HG02943 (cell line): ENCODE measurements at regions not wholly inside any gene's neighbourhood (a gene's known extent, or its start where the extent isn't known, plus 50 kb on each side); places are given as distances from the start of the nearest gene placed in this dataset.

Source experiments
- ATAC-seq: cut with Tn5 transposase; IDR thresholded peaks from one replicate; pipeline ENCODE4 v1.9.1; 2021; ENCODE audit warnings: mild to moderate bottlenecking, low read depth, moderate library complexity; ENCODE audit not compliant: unreplicated experiment

GRCh38 chr2:129860088-129860487, 119.4 kb upstream of the RAB6C start:
- no peak for ATAC-seq

GRCh38 chr2:129861666-129862288, 117.7 kb upstream of the RAB6C start:
- no peak for ATAC-seq

DNA sequence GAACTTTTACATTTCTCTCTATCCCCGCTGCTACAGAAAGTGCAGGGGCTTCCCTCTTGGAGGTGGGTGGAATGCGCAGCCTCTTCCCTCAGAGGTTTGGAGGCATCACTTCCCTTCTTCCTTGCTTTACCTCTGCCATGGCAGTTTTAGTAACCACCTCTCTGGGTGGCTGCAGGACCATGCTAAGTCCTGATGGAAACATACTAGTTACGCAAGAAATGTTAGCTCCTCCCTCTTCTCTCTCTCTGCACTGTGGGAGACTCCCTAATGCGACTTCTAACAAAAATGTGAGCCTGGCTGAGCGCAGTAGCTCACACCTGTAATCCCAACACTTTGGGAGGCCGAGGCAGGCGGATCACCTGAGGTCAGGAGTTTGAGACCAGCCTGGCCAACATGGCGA, 116.8 kb upstream of the RAB6C start:
- ATAC-seq: no peak

- no peak for ATAC-seq
Observed at GRCh38 chr2:129863350-129863749, 116.1 kb upstream of the RAB6C start.

- ATAC-seq: no peak
Observed at GRCh38 chr2:129864719-129865118, 114.7 kb upstream of the RAB6C start.

- no peak for ATAC-seq
Observed at GRCh38 chr2:129865976-129866375, 113.5 kb upstream of the RAB6C start.

DNA sequence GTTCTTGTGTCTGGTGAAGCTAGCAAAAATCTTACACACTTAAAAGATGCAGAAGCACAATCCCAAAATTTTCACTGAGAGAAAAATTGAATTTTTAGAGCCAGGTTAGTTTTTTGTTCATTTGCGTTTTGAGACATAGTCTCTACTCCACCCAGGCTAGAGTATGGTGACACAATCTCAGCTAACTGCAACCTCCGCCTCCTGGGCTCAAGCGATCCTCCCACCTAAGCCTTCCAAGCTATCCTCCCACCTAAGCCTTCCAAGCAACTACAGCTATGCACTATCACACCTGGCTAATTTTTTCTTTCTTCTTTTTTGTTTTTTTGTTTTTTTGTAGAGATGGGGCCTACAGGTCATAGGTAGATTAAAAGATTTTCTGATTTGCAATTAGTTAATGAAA, 113.1 kb upstream of the RAB6C start:
- ATAC-seq: no peak

- ATAC-seq: no peak
Observed at GRCh38 chr2:129868151-129868550, 111.3 kb upstream of the RAB6C start.

- no peak for ATAC-seq
Observed at GRCh38 chr2:129870685-129871241, 108.7 kb upstream of the RAB6C start.

GRCh38 chr2:129872446-129872845, 107.0 kb upstream of the RAB6C start:
- ATAC-seq: no peak

GRCh38 chr2:129876541-129876940, 102.9 kb upstream of the RAB6C start:
- ATAC-seq: no peak

- peak; percentile 69 for ATAC-seq
Observed at GRCh38 chr2:129877289-129877741, 102.2 kb upstream of the RAB6C start.

DNA sequence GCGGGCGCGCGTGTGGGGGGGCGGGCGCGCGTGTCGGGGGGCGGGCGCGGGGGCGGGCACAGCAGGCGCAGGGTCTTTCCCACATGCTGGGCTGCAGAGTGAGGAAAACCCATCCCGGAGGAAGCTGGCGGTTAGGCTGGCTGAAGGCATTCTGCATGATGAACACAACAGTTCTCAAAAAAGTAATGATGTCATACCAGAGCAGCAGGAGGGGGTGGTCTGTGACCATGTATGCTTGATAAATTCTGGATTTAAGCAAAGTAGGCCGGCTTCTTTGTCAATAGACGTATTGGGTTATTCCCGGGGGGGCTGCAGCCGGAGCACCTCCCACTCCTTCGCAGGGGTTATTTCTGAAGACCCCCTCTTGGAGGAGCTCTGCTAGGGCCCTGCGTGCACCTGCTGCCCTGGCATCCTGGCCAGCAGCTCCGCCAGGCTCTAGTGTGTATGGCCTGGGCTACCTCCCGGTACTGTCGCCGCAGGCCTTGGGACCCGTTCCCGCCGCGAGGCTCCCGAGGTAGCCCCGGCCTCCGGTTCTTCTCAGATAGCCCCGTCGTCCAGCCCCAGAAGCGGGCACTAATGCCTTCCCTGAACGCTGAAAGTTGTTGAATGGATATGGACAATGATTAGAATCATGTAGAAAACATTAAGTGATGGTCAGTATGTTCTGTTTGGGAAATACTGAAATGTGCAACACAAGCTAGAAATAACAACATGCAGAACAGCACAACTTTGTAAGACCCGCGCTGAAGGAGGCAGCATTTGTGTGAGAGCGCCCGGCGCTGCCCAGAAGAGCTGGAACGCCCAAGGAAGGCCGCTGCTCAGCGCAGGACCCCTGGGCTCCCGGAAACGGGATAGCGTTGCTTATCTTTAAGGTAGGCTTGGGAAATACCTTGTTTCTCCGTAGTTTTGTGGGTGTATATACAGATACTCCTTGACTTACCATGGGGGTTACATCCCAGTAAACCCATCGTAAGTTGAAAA, 101.4 kb upstream of the RAB6C start:
- ATAC-seq: peak; percentile 42

GRCh38 chr2:129879614-129880180, 99.8 kb upstream of the RAB6C start:
- ATAC-seq: no peak

DNA sequence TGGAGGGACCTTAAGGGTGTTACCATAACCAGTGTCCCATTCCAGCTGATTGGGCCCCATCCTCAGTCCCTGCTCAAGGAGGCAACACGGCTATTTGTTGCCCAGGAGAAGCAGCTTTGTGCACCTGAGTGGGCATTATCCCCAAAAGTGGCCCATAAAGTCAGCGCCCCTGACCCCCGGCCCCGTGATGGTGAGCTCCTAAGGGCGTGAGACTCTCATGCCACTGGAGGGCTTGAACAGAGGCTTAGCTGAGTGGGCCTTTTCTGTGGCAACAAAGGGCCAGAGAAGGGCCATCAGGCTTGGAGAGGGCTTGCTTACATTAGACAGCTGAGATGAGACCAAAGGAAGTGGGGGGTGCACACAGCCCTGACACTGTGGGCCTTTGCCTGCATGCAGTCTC, 99.2 kb upstream of the RAB6C start:
- ATAC-seq: no peak

DNA sequence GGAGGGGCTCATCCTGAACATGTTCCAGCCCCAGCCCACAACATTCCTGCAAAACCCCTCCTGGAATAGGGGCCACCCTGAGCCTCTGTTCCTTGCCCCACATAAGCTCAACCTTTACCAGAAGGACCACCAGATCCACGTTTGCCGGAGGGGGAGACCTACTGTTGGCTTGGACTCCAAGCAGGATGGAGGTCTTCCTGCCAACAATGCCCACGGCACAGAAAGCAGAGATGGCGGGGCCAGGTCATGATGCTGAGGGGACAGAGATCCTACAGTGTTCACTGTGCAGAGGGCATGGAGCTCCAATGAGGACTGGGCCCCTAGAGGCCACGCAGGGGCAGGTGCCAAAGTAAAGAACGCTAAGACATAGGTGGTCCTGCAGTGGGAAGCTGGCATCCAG, 98.5 kb upstream of the RAB6C start:
- ATAC-seq: no peak

DNA sequence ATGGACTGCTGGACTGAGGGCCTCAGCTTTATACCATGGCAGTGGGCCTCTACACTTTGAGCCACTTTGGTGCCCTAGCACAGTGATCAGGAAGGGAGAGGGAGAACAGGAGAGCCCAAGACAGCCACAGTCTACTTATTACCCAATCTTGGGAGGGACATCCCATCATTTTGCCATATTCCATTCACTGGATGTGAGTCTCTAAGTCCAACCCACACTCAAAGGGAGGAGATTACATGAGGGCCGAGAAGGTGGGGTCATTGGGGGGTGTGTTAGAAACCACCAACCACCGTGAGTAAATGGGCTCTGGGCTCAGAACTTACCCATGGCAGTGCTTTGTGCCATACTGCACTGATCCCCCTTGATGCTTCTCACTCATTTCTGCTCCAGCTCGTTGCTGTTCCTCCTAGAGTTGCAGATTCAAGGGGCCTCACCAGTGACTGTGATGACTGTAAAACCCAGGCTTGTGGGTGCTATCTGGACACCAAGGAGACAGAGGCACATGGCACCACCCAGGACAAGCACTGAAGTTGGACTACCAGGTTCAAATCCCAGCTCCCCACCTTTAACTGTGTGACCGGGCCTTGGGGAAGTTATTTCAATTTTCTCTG, 97.6 kb upstream of the RAB6C start:
- no peak for ATAC-seq

DNA sequence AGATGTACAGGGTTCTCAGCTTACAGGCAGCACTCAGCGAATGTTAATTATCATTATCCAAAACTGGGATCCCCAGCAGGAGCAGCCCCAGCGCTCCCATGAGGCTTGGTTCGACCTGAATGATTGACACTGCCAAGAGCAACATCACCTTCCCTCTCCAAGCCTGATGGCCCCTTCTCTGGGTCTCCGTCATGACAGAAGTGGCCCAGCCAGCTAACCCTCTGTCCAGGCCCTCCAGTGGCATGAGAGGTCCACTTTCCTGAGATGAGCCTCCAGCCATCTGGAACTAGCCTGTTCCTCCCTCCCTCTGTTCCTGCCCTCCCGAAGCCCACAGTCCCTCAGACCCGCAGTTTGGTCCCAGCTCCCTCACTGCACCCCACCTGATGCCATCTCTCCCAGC, 97.0 kb upstream of the RAB6C start:
- ATAC-seq: no peak

DNA sequence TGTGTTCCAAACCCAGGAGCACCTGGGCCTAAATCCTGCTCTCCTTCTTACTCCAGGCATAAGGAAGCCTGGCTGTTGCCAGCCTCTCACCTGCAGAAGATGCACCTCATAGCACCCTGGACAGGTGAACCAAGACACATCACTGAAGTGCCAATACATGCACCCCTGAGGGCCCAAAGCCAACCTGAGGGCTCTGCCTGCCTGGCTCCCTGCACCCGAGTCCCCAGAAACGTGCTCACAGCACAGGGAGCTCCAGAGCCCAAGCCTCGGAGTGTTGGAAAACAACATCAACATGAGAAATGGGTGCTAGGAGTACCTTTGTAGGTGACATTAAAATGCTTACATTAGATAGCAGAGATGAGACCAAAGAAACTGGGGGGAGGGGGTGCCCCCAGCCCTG, 96.3 kb upstream of the RAB6C start:
- no peak for ATAC-seq

DNA sequence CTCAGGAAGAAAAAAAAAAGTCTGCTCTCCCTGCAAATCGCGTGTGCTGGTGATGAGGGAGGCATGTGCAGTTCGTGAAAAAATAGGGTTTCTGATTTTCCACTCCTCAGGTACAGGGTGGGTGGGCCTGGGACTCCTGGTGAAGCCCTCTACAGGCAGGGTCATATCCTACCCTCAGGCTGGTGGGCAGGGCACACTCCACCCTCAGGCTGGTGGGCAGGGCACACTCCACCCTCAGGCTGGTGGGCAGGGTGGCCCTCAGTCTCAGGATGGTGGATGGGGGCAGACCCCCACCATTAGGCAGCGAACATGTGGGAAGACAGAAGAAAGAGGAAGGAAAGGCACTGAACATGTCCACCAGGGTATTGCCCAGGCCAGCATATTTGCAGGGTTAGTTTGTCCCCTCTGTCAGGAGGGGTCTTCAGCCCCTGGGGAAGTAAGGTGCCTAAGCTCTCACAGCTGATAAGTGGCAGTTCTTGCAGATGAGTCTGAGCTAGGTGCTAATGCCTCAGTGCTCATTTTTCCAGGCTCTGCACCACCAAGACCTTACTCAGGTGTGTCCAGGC, 95.2 kb upstream of the RAB6C start:
- ATAC-seq: no peak
